ENCODE measurements at regions not wholly inside any gene's neighbourhood (a gene's known extent, or its start where the extent isn't known, plus 50 kb on each side); places are given as distances from the start of the nearest gene placed in this dataset.

- H3K9me3 ChIP-seq (ENCODE audit: insufficient read depth, low read length) = no peaks in the 10 kb centered on the region
- no peaks in the 10 kb centered on the region for H3K36me3 ChIP-seq (ENCODE audit: low read length)
- no peaks in the 10 kb centered on the region for H3F3A ChIP-seq (ENCODE audit: insufficient read depth)
- no peak overlapping the region for H3K27ac ChIP-seq (ENCODE audit: low read depth, low read length)
- H3K4me3 ChIP-seq (ENCODE audit: insufficient read depth, low read length, poor library complexity, severe bottlenecking) = no peak overlapping the region
- H3K79me2 ChIP-seq (ENCODE audit: insufficient read depth, low read length) = no peaks in the 10 kb centered on the region
- H3K9me2 ChIP-seq (replicated peaks; ENCODE audit: insufficient read depth, low read length) = no peaks in the 10 kb centered on the region
- H3K4me2 ChIP-seq (ENCODE audit: low read depth, low read length, poor library complexity, severe bottlenecking) = no peak overlapping the region
- H3K9ac ChIP-seq (ENCODE audit: low read length) = no peak overlapping the region
- no peak overlapping the region for H2AFZ ChIP-seq (ENCODE audit: low read depth, low read length, severe bottlenecking)
- H3K27me3 ChIP-seq (ENCODE audit: low read length) = no peaks in the 10 kb centered on the region
- TF ChIP-seq, protein P1, sequence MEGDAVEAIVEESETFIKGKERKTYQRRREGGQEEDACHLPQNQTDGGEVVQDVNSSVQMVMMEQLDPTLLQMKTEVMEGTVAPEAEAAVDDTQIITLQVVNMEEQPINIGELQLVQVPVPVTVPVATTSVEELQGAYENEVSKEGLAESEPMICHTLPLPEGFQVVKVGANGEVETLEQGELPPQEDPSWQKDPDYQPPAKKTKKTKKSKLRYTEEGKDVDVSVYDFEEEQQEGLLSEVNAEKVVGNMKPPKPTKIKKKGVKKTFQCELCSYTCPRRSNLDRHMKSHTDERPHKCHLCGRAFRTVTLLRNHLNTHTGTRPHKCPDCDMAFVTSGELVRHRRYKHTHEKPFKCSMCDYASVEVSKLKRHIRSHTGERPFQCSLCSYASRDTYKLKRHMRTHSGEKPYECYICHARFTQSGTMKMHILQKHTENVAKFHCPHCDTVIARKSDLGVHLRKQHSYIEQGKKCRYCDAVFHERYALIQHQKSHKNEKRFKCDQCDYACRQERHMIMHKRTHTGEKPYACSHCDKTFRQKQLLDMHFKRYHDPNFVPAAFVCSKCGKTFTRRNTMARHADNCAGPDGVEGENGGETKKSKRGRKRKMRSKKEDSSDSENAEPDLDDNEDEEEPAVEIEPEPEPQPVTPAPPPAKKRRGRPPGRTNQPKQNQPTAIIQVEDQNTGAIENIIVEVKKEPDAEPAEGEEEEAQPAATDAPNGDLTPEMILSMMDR (IDR thresholded peaks at IDR 0.05; ENCODE audit: insufficient read depth, low read length, poor library complexity, severe bottlenecking) = no peak
- H4K20me1 ChIP-seq (ENCODE audit: low read depth, low read length) = no peaks in the 10 kb centered on the region
Measured at GRCh38 chr5:67659288-67659687, 462.7 kb upstream of the CD180 start.

- no peaks in the 10 kb centered on the region for H3K79me2 ChIP-seq (ENCODE audit: insufficient read depth, low read length)
- H3K9ac ChIP-seq (ENCODE audit: low read length) = no peak overlapping the region
- H3K9me2 ChIP-seq (replicated peaks; ENCODE audit: insufficient read depth, low read length) = no peaks in the 10 kb centered on the region
- TF ChIP-seq, protein P1 (IDR thresholded peaks at IDR 0.05; ENCODE audit: insufficient read depth, low read length, poor library complexity, severe bottlenecking) = no peak
- TF ChIP-seq EZH2phosphoT487 (conservative IDR thresholded peaks at IDR 0.05; ENCODE audit: low read length) = no peak
- H3F3A ChIP-seq (ENCODE audit: insufficient read depth) = no peaks in the 10 kb centered on the region
- no peak overlapping the region for H3K4me3 ChIP-seq (ENCODE audit: insufficient read depth, low read length, poor library complexity, severe bottlenecking)
- no peak overlapping the region for H2AFZ ChIP-seq (ENCODE audit: low read depth, low read length, severe bottlenecking)
- no peaks in the 10 kb centered on the region for H3K27me3 ChIP-seq (ENCODE audit: low read length)
- no peaks in the 10 kb centered on the region for H3K36me3 ChIP-seq (ENCODE audit: low read length)
- H3K27ac ChIP-seq (ENCODE audit: low read depth, low read length) = no peak overlapping the region
- H3K4me2 ChIP-seq (ENCODE audit: low read depth, low read length, poor library complexity, severe bottlenecking) = no peak overlapping the region
- no peaks in the 10 kb centered on the region for H3K9me3 ChIP-seq (ENCODE audit: insufficient read depth, low read length)
- no peaks in the 10 kb centered on the region for H4K20me1 ChIP-seq (ENCODE audit: low read depth, low read length)
Measured at GRCh38 chr5:67657055-67657454, 460.5 kb upstream of the CD180 start.

- Histone ChIP-seq H3F3A (ENCODE audit: insufficient read depth) (no peaks in the 10 kb centered on the region), H3K4me2 (ENCODE audit: low read depth, low read length, poor library complexity, severe bottlenecking) (no peak overlapping the region), H3K9me3 (ENCODE audit: insufficient read depth, low read length) (no peaks in the 10 kb centered on the region), H3K9ac (ENCODE audit: low read length) (no peak overlapping the region), H3K79me2 (ENCODE audit: insufficient read depth, low read length) (no peaks in the 10 kb centered on the region), H3K4me3 (ENCODE audit: insufficient read depth, low read length, poor library complexity, severe bottlenecking) (no peak overlapping the region), H3K27me3 (ENCODE audit: low read length) (no peaks in the 10 kb centered on the region), H3K36me3 (ENCODE audit: low read length) (no peaks in the 10 kb centered on the region), H3K27ac (ENCODE audit: low read depth, low read length) (no peak overlapping the region), H3K9me2 (replicated peaks; ENCODE audit: insufficient read depth, low read length) (no peaks in the 10 kb centered on the region), H4K20me1 (ENCODE audit: low read depth, low read length) (no peaks in the 10 kb centered on the region), H2AFZ (ENCODE audit: low read depth, low read length, severe bottlenecking) (no peak overlapping the region)
- no peak for TF ChIP-seq EZH2phosphoT487 (conservative IDR thresholded peaks at IDR 0.05; ENCODE audit: low read length)
- TF ChIP-seq, protein P1 (IDR thresholded peaks at IDR 0.05; ENCODE audit: insufficient read depth, low read length, poor library complexity, severe bottlenecking) = no peak
Measured at GRCh38 chr5:67652201-67652600, 455.6 kb upstream of the CD180 start.

GRCh38 chr5:67651180-67651579 is 454.6 kb upstream of the CD180 start:
- no peak overlapping the region for H3K9ac ChIP-seq (ENCODE audit: low read length)
- TF ChIP-seq EZH2phosphoT487 (conservative IDR thresholded peaks at IDR 0.05; ENCODE audit: low read length) = no peak
- H3F3A ChIP-seq (ENCODE audit: insufficient read depth) = no peaks in the 10 kb centered on the region
- H3K27me3 ChIP-seq (ENCODE audit: low read length) = no peaks in the 10 kb centered on the region
- no peak overlapping the region for H3K27ac ChIP-seq (ENCODE audit: low read depth, low read length)
- H4K20me1 ChIP-seq (ENCODE audit: low read depth, low read length) = no peaks in the 10 kb centered on the region
- no peaks in the 10 kb centered on the region for H3K36me3 ChIP-seq (ENCODE audit: low read length)
- H3K4me2 ChIP-seq (ENCODE audit: low read depth, low read length, poor library complexity, severe bottlenecking) = no peak overlapping the region
- H3K9me3 ChIP-seq (ENCODE audit: insufficient read depth, low read length) = no peaks in the 10 kb centered on the region
- no peaks in the 10 kb centered on the region for H3K9me2 ChIP-seq (replicated peaks; ENCODE audit: insufficient read depth, low read length)
- H2AFZ ChIP-seq (ENCODE audit: low read depth, low read length, severe bottlenecking) = no peak overlapping the region
- H3K4me3 ChIP-seq (ENCODE audit: insufficient read depth, low read length, poor library complexity, severe bottlenecking) = no peak overlapping the region
- H3K79me2 ChIP-seq (ENCODE audit: insufficient read depth, low read length) = no peaks in the 10 kb centered on the region
